ENCODE measurements at regions not wholly inside any gene's neighbourhood (a gene's known extent, or its start where the extent isn't known, plus 50 kb on each side); places are given as distances from the start of the nearest gene placed in this dataset.
"Not testable (repeated sequence)": the region's sequence is repeated elsewhere in the genome, so short reads cannot be mapped to it uniquely, and the experiment has no call there.

DNA sequence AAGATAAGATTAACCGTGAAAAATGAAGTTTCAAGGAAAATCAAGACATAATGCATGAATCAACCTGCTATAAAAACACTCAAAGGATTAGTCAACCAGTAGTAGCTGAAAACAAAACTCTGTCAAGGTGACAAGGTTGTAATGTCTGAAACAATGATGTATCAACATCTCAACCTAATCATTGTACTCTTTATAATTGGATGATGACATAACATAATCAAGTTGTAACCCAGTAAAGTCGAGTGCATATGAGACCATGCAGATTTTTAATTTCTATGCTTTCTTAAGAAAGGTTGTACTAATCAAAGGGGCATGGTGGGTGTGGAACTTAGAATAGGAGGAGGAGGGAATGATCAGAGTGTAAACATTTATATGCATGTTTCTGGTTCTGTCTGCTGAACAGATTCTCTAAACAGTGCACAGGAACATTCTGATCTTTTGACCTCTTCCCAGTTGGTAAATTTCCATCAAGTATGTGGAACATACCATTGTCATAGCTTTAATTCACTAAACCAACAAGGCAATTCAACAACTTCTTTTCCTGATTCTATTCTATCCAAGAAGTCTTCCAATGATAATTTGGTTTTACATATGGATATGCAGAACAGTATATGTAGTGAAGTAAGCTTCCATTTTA, 253.7 kb downstream of the TTC6 start:
- no peak for DNase-seq

DNA sequence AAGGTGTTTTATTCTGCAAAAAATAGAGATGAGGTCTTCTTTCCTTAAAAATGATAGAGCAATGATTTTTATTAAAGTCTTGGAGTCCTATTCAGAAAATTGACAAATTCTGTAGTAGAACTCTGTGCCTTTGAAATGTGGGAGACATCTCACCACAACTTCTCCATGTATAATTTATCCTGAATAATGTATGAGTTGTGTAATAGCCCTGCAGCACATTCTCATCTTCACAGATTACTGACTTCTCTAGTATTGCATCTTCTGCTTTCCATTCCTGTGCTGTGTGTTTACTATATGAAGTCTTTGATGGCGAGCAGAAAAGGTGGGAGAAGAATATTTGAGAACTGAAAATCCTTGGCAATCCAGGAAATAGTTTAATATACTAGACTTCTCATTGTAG, 255.6 kb downstream of the TTC6 start:
- DNase-seq = no peak

DNA sequence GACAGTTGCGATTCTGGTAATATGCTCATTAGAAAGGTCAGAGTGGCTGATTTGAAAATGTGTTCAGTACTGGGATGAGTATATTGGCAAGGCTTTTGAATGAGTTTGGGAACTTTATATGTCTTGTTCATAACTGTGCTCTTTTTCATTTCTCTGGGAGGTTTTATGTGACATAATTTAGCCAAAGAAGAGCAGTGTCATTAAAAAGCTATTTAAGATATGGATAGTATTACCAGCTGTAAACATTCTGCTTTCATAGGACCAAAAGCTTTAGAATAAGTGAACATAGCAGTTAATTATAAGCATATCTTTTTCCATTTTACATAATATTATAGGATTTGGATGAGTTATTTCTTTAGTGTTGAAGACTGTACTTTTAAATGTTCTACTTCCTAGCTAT, 260.4 kb downstream of the TTC6 start:
- no peak for DNase-seq

DNA sequence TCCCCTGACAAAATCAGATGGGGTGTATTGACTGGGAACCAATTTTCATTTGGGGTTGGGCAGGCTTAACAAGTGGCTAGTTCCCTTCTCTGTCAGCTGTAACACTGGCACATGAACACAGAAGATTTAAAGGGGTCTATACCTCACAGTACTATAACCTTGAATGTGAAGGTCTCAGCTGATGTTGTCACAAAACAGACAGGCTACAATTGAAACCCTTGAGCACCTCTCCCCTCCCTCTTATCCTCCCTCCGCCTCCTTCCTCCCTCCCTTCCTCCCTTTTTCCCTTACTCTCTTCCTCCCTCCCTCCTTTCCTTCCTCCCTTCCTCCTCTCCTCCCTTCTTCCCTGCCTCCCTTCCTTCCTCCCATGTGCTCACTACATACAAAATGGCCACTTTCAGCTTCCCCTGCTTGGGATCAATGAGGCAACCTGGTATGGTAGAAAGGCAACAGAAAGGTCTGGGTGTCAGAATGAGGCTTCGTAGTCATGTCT, 262.4 kb downstream of the TTC6 start:
- no peak for DNase-seq

DNA sequence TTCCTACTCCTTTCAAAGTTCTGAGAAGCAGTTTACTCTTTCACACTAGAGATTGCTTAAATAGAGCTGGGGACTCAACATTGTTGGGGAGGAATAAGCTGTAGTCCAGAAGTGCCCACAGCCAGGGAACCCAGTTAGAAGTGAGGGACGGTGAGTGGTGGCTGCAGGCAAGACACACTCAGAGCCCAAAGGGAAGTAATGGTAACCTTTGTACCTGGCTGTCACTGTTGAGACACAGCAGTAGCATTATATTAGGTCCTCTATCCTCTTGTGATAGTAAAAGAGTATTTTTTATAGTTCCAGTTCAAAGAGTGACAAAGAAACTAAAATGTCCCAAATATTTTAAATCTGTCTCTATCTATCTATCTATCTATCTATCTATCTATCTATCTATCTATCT, 263.3 kb downstream of the TTC6 start:
- DNase-seq = no peak

DNA sequence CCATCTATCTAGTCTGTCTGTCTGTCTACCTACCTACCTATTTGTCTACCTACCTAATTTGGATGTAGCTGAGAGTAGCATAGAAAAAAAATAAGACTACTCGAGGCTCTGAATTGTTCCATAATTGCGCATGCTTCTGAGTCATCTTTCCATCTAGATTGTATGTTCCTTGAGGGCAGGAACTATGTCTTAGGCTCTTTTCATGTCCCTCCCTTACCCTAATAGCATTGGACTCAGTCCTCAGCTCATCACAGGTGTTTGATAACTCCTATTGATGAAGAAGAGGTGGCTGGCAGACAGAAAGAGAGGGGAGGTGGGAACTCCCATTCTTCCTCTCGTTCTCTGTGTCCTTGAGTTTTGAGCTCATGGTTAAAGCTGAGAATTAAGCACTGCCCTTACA, 263.7 kb downstream of the TTC6 start:
- no peak for DNase-seq

DNA sequence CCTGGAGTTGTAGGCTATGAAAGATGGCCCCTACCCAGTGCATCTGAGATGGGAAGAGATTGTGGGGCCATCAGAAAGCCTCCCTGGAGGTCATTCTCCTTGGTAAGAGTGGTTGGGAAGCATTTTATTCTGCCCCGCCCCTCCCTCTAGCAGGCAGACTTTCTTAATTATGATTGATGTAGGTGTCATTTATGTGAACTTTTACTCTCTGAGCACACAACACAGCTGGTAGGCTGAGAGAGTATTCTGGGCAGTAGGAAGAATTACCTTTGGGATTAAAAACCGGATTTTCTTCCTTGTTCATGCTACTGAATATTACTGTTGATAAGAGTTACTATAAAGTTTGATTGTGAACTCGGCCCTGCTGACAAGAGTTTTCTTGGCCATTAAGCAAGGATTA, 266.8 kb downstream of the TTC6 start:
- DNase-seq = no peak

DNA sequence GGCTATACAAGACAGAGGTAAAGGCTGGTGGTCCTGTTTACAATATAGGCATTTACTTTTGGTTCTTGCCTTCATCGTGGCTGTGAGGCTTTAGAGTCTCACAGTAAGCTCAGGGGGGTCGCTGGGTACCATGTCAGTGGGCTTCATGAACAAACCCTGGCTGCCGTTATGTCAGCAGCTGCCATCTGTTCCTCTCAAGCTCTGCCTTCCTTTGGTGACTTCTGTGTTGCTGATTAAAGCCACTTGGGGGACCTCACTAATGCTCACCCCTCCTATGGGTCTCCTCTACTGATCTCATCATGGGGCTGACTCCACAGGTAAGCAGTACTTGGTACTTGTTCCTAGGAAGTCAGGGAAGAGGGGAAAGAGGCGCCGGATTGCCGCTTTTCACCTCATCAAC, 268.7 kb downstream of the TTC6 start:
- DNase-seq = no peak

DNA sequence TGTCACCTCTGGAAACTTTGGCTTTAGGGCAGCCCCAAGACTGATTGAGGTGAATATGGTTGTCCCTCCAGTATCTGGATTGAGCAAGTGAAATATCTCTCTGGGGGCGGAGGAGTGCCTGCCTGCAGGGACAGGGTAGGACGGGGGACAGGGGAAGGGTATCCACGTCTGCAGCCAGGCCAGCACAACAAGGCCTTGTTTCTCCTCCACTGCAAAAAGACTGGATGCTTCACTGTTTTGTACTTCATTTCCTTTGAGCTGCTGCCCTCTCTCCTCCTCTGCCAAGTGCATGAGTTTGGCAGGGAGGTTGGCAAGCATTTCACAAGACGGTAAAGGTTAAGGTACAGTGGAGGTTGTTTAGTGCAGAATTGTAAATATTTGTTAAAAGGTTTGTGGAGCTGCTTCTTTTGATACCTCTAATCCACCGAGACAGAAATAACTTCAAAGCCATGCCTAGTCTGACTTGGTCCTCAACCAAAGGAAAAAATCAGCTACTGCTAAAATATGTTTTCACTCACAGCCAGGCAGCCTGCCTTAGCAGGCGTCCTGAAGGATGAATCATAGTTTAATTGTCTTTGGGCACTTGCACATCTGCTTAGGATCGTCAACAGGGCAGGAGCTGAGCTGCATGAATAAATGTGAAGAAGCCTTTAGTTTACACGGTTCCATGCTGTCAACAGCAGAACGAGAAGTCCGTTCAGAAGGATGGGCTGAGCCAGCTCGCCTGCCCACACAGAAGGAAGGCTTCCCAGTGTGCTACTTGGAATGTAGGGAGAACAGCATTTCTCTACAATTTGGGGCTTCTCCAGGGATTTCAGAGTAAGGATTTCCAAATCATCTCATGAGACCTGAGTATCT, 269.7 kb downstream of the TTC6 start:
- DNase-seq = no peak

DNA sequence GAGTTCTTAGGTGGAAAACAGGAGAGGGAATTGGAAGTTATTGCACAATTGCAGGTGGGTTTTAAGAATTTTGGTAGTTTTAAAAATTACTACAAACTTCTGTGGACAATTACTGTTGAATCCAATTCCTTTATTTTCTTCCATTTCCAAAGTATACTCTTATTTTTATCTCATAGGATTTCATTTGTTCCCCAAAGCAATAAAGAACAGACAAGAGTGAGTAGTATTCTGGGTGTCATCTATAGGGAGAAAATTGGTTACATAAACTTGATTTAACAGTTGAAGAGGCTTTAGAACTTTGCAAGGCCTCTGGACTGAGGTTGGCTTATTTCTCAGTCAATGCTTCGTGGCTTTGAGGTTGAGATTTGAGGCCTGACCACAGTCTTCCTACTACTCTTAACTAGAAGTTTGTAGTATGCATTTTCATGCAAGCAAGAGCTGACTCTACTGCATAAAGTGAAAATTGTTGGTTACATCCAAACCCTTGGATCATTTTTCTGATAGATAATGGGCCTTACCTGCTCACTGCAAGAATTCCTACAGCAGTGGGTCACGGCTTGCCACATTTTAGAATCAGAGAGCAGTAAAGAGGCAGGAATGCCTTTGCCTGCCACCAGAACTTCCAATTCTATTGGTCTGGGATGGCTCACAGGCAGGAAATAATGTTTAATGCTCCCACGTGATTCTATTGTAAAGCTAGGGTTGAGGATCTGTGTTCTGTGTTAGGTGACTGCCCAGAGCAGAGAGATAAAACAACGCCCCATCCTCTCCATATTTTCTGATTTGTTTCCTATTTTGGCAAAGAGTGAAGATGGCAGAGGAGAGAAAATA, 270.5 kb downstream of the TTC6 start:
- no peak for DNase-seq

DNA sequence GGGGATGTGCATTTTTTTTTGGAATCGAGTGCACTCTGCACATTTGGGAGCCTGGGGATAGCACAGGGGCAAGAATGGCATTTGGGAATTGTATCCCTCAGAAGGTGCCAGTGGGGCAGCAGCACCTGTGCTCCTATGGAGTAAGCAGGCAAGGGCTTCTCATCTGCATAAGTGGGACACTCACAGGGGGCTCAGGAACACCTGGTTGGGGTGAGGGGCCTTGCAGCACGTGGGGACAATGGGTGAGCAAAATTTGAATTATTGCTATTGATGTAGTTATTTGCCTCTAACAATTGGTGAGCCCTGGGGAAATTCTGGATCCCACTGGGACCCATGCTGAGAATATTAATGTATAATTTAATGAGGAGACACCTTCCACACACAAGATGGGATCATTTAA, 274.2 kb downstream of the TTC6 start:
- no peak for DNase-seq

DNA sequence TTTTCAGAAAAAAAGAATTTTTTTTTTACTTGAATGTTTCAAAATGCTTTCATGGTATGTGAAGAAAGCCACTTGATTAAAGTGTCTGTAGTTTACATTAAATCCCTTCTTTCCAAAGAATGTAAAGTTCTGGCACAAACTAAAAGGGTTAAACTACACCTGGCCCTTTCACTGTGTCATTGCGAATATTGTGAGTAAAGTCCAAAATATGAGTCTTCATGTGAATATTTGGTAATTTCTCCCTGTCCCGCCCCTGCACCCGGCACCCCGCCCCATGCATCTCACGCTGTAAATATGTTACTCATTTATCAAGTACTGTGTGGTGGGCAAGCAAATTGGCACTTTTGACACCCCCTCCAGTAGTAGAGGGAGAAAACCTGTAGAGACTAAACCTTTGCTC, 274.7 kb downstream of the TTC6 start:
- DNase-seq = no peak

DNA sequence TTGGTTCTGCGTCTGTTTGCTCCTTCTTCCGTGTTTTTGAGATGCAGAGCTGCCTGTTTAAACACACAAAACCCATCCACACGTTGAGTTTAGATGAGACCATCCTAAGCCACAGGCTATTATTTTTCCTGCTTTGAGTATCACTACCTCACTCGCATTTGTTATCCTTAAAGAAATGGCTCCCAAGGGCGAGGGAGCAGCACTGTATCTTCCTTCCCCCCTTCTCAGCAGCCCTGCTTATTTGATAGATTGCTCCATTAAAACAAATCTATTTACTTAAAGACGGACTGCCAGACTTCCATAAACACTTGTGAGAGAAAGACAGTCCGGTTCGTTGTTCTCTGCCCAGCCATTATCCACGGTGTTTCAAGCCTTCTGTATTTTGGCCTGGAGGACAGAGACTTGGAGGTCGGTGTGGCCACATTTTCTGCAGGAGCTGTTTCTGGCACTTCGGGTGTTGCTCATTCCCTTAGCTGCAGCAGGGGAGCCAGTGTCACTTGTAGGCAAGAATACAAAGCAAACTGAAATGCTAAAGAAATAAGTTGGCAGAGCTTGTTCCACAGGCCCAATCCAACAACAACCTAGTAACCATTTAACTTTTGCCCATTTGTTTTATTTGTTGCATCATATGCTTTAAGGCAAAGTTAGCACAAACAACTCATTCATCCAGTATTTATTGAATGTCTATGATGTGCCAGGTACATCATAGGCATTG, 275.4 kb downstream of the TTC6 start:
- DNase-seq = no peak

DNA sequence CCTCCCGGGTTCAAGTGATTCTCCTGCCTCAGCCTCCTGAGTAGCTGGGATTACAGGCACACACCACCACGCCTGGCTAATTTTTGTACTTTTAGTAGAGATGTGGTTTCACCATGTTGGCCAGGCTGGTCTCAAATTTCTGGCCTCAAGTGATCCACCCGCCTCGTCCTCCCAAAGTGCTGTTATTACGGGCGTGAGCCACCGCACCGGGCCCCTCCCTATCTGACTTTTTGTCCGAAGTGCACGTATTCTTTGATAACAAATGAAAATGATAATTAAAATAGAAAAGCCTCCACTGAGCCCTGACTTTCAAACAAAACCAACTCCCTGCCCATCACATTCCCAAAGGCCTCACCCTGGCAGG, 278.6 kb downstream of the TTC6 start:
- not testable (repeated sequence) for DNase-seq

DNA sequence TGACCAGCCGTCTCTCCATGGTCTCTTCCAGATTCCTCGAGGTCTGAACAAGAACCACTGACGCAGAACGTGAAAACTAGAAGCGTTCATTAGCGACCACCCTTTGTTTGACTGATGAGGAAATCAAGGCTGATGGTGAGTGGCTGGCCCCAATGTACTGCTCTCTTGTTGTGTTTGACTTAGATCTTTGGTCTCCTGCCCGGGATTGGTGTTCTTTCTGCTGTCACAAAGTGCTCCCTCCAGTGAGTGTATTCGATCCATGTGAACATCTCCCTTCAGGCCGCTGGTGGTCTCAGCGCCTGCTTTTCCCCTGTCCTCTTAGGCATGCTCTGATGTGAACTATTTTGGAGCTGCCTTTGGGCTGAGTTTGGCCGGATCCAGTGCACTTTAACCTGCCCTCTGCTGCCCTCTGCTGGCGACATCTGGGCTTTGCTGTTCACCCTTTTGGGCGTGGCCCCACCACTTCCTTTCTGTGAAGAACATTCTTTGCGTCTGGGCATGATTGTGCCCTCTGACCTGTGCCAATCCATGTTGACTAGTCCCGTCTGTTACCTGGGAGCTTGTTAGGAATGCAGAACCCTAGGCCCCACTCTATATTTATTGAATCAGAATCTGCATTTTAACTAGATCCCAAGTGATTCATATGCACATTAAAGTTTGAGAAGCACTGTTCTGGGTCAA, 279.1 kb downstream of the TTC6 start:
- peak; percentile 80 for DNase-seq

DNA sequence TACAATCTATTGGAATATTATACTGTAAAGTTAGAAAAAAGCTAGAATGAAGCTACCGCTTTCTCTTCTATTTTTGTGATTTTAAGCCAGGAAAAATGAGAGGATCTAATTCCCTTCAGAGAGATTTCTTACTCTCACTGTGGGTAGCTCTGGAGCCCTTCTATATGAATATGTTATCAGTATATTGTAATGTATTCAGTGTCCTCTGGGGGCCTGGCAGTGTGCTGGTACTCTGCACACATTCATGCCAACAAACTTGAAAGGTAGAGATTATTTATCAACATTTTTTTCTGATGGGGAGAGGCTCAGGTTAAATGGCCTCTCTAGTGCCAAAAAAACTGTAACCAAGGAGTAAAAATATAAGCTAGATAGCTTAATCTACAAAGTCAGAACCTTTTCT, 292.8 kb downstream of the TTC6 start:
- DNase-seq = no peak

DNA sequence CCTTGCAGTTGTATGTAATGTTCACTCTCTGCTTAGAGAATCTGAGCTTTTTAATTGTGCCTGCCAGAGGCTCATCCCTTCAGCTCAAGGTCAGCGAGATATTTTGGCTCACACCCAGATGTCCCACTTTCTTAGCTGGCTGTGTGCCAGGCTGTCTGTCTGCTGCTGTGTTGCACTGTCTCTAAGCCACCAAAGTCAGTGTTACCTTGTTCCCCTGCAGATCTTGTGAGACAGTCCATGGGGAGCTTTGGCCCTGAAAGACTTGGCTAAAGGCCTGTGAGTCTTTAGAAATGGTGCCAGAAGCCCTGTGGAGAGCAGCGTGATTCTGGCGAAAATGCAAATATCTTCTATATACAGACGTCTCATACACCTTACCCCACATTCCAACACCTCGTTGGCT, 293.7 kb downstream of the TTC6 start:
- no peak for DNase-seq

DNA sequence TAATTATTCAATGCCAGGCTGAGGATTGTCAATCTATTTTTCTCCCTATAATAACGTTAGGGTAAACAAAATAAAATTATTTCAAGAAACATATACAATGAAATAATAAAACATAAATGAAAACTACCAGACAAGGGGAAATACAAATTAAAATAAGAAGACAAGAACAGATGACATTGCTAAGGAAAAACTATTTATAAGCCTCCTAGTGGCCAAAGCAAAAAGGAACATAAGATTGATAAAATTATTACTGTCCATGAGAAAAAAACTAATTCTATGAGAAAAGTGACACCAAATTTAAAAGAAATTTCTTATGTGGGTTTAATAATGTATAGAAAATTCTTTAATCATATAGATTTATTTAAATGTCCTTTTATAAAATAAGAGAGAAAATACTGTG, 294.7 kb downstream of the TTC6 start:
- DNase-seq = no peak

DNA sequence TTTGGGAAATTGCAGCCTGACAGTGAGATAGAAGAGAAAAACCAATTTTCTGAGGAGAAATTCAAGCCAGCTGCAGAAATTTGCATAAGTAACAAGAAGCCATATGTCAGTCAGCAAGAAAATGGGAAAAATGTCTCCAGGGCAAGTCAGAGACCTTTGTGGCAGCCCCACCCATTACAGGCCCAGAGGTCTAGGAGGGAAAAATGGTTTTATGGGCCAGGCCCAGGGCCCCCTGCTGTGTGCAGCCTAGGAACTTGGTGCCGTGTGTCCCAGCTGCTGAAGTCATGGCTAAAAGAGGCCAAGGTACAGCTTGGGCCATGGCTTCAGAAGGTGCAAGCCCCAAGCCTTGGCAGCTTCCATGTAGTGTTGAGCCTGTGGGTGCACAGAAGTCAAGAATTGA, 296.1 kb downstream of the TTC6 start:
- DNase-seq = not testable (repeated sequence)

DNA sequence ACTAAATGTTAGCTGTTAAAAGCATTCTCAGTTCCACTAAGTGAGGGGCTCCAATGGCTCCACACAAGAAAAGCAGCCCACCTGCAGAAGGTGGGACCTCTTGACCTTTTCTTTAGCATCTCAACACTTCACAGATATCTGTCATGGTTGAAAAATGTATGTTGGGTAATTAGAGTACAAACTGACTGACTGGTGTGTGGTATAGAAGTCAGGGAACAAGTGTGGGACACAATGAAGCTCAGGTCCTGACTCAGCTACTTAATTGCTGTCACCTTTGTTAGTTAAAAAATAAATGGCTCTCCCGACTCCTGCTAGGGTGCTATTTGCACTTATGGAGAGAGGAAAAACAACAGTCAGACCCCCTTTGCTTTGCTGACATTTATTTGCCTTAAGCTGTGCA, 299.0 kb downstream of the TTC6 start:
- no peak for DNase-seq

DNA sequence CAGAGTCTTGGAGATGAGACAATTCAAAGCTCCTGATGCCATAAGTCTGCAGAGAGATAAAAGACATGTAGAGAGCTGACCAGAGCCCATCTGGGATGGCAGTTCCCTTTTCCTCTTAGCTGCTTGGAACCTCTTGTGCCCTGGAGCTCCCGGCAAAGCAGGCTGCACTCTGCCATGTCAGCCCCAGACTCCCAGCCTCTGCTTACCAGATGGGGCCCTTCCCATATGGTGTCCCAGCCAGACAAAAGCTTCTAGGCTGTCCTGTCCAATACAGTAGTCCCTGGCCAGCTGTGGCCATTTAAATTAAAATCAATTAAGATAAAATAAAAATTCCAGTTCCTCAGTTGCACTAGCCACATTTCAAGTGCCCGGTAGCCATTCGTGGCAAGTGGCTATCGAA, 303.9 kb downstream of the TTC6 start:
- no peak for DNase-seq

DNA sequence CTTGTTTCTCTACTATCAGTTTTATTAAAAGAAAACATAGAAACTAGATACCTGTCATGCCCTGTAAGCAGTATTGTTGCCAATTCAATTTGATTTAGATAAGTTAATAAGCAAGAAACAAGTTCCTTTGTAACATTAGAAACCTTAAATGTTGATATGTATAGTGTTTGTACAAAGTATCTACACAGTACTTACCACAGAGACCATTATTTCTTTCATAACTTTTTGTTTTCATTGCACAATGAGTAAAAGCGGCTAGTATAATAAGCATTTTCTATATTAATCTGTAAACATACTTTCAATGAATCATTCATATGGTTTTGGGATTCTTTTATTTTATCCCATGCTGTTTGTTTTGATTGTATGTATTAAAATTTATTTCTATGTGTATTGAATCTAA, 305.1 kb downstream of the TTC6 start:
- no peak for DNase-seq

DNA sequence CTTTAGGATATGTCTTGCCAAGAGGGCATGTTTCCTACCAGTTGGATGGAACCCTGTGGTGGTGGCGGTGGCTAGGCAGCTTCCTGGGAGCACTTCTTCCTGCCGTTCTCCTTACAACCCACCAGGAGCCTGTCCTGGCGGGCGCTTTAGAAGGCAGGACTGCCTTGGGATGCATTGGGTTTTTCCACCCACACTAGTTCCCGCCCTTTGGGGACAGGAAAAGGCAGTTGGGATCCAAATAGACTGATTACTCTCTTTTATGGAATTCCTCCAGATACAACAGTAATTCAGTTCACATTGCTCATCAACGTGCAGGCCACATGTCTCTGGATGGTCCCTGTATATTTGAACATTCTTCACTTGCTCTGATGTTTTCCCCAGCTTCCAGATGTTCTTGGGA, 305.7 kb upstream of the SSTR1 start:
- no peak for DNase-seq

Data from CD4-positive, alpha-beta T cell treated with Interleukin-10 for 1 hour (primary cell).